ENCODE measurements at regions not wholly inside any gene's neighbourhood (a gene's known extent, or its start where the extent isn't known, plus 50 kb on each side); places are given as distances from the start of the nearest gene placed in this dataset.

GRCh38 chr22:40114411-40114810 lies 63.3 kb upstream of the TNRC6B start:
- no peaks in the 10 kb centered on the region for H3K4me1 Mint-ChIP-seq (ENCODE audit: low read depth, unreplicated experiment)
- no peak overlapping the region for H3K4me3 Mint-ChIP-seq (ENCODE audit: unreplicated experiment)
- Histone ChIP-seq H3K79me2 (ENCODE audit: insufficient read depth, low read length) (no peaks in the 10 kb centered on the region), H3K9me3 (ENCODE audit: insufficient read depth, low read depth, low read length) (no peaks in the 10 kb centered on the region), H3K27ac (ENCODE audit: low read depth, low read length) (no peak overlapping the region), H3K36me3 (ENCODE audit: insufficient read depth, low read length) (no peaks in the 10 kb centered on the region), H3K4me2 (ENCODE audit: low read length) (no peak overlapping the region), H3K4me1 (ENCODE audit: insufficient read depth, low read length) (no peaks in the 10 kb centered on the region), H3K27me3 (ENCODE audit: insufficient read depth, low read length) (no peaks in the 10 kb centered on the region), H3K4me3 (ENCODE audit: insufficient read depth, low read depth, low read length) (no peak overlapping the region), H2AFZ (ENCODE audit: low read depth, low read length) (no peak overlapping the region), H3K9ac (ENCODE audit: low read length) (no peak overlapping the region), H4K20me1 (ENCODE audit: insufficient read depth, low read length) (peaks cover 9% of the 10 kb centered on the region)
- H3K36me3 Mint-ChIP-seq (ENCODE audit: low read depth, unreplicated experiment): no peaks in the 10 kb centered on the region
- peaks cover 3% of the 10 kb centered on the region for H3K27me3 Mint-ChIP-seq (ENCODE audit: low read depth, unreplicated experiment)
- H3K27ac Mint-ChIP-seq (ENCODE audit: unreplicated experiment): no peak overlapping the region
- TF ChIP-seq CTCF (IDR thresholded peaks at IDR 0.05; ENCODE audit: insufficient read depth, low read depth, low read length): no peak
- TF ChIP-seq EZH2 (IDR thresholded peaks at IDR 0.05; ENCODE audit: insufficient read depth, low read length): no peak
- no peaks in the 10 kb centered on the region for H3K9me3 Mint-ChIP-seq (ENCODE audit: unreplicated experiment)
- FAIRE-seq: no peak
- DNase-seq (ENCODE audit: low read depth): no peak

GRCh38 chr22:40116496-40117200 lies 61.1 kb upstream of the TNRC6B start:
- Mint-ChIP-seq H3K4me3 (ENCODE audit: unreplicated experiment) (no peak overlapping the region), H3K4me1 (ENCODE audit: low read depth, unreplicated experiment) (no peaks in the 10 kb centered on the region)

More at GRCh38 chr22:40116496-40117200, 61.1 kb upstream of the TNRC6B start:
- no peaks in the 10 kb centered on the region for H3K27me3 ChIP-seq (ENCODE audit: insufficient read depth, low read length)
- FAIRE-seq (no peak), DNase-seq (ENCODE audit: low read depth) (no peak)
- H3K9me3 Mint-ChIP-seq (ENCODE audit: unreplicated experiment): no peaks in the 10 kb centered on the region
- no peaks in the 10 kb centered on the region for H3K4me1 ChIP-seq (ENCODE audit: insufficient read depth, low read length)
- H2AFZ ChIP-seq (ENCODE audit: low read depth, low read length): no peak overlapping the region
- no peak overlapping the region for H3K27ac Mint-ChIP-seq (ENCODE audit: unreplicated experiment)
- TF ChIP-seq CTCF (IDR thresholded peaks at IDR 0.05; ENCODE audit: insufficient read depth, low read depth, low read length) (no peak), EZH2 (IDR thresholded peaks at IDR 0.05; ENCODE audit: insufficient read depth, low read length) (no peak)
- H3K27me3 Mint-ChIP-seq (ENCODE audit: low read depth, unreplicated experiment): peaks cover 3% of the 10 kb centered on the region
- H4K20me1 ChIP-seq (ENCODE audit: insufficient read depth, low read length): peaks cover 9% of the 10 kb centered on the region
- H3K36me3 ChIP-seq (ENCODE audit: insufficient read depth, low read length): no peaks in the 10 kb centered on the region
- H3K9ac ChIP-seq (ENCODE audit: low read length): no peak overlapping the region
- H3K79me2 ChIP-seq (ENCODE audit: insufficient read depth, low read length): no peaks in the 10 kb centered on the region
- no peak overlapping the region for H3K4me2 ChIP-seq (ENCODE audit: low read length)
- H3K27ac ChIP-seq (ENCODE audit: low read depth, low read length): no peak overlapping the region
- H3K36me3 Mint-ChIP-seq (ENCODE audit: low read depth, unreplicated experiment): no peaks in the 10 kb centered on the region
- no peaks in the 10 kb centered on the region for H3K9me3 ChIP-seq (ENCODE audit: insufficient read depth, low read depth, low read length)
- H3K4me3 ChIP-seq (ENCODE audit: insufficient read depth, low read depth, low read length): no peak overlapping the region

Measured in astrocyte (in vitro differentiated cells and primary cell).